H1 (cell line): ENCODE measurements at regions not wholly inside any gene's neighbourhood (a gene's known extent, or its start where the extent isn't known, plus 50 kb on each side); places are given as distances from the start of the nearest gene placed in this dataset.
A peak's percentile ranks its signal among the peaks of the same experiment; 100 is the strongest.

Source experiments
- BCL11A ChIP-seq, 2 experiments: IDR thresholded peaks; one replicate each; pipeline ENCODE4 v1.6.1; 2011; ENCODE audit warnings: low read depth in 2 of 2, low read length in 2 of 2, mild to moderate bottlenecking in 2 of 2
- BRCA1 ChIP-seq: IDR thresholded peaks from 2 replicates; pipeline ENCODE4 v1.6.1; 2012; ENCODE audit warnings: low read depth, low read length, improper control_type of control experiment
- CREB1 ChIP-seq: IDR thresholded peaks from 2 replicates; pipeline ENCODE4 v1.6.1; 2012; ENCODE audit warnings: inconsistent platforms
- CTCF ChIP-seq, 3 experiments: IDR thresholded peaks; 1 replicate in 2 of 3; 2 replicates in 1 of 3; pipeline versions ENCODE4 v1.5.1 to v1.6.1; 2011; ENCODE audit warnings: low read length in 3 of 3, mild to moderate bottlenecking in 3 of 3, inconsistent platforms in 2 of 3, low read depth in 1 of 3, moderate library complexity in 1 of 3; ENCODE audit not compliant: insufficient read depth in 1 of 3; ENCODE audit errors: control extremely low read depth in 1 of 3
- GTF2F1 ChIP-seq: IDR thresholded peaks from 2 replicates; pipeline ENCODE4 v1.6.1; 2012; ENCODE audit warnings: low read depth, low read length, improper control_type of control experiment, borderline replicate concordance
- HDAC2 ChIP-seq, 2 experiments: fragments of 300-600 bp in 1 of 2; sonication (generic) in 1 of 2; IDR thresholded peaks; 2 replicates each; pipeline ENCODE4 v1.6.1; 2011 to 2012; ENCODE audit warnings: low read depth in 2 of 2, low read length in 2 of 2, mild to moderate bottlenecking in 2 of 2, moderate library complexity in 2 of 2, borderline replicate concordance in 1 of 2, inconsistent platforms in 1 of 2
- JUN ChIP-seq: IDR thresholded peaks from 2 replicates; pipeline ENCODE4 v1.6.1; 2011; ENCODE audit warnings: low read depth, mild to moderate bottlenecking, improper control_type of control experiment, low read length
- KDM5A ChIP-seq: fragments of 200-600 bp; IDR thresholded peaks from 2 replicates; pipeline ENCODE4 v1.7.1; 2012; ENCODE audit warnings: mild to moderate bottlenecking, low read length, inconsistent platforms, mixed read lengths
- MAX ChIP-seq: IDR thresholded peaks from 2 replicates; pipeline ENCODE4 v1.6.1; 2012; ENCODE audit warnings: inconsistent platforms
- POLR2A ChIP-seq, 2 experiments: IDR thresholded peaks; 1 replicate in 1 of 2; 2 replicates in 1 of 2; pipeline ENCODE4 v1.6.1; 2011; ENCODE audit warnings: low read depth in 2 of 2, low read length in 2 of 2, mild to moderate bottlenecking in 2 of 2; ENCODE audit errors: control extremely low read depth in 1 of 2
- POU5F1 ChIP-seq: IDR thresholded peaks from 2 replicates; pipeline ENCODE4 v1.6.1; 2011; ENCODE audit warnings: low read depth, mild to moderate bottlenecking, low read length, moderate library complexity
- RAD21 ChIP-seq, 2 experiments: IDR thresholded peaks in 1 of 2; conservative IDR thresholded peaks in 1 of 2; 2 replicates each; pipeline ENCODE4 v1.6.1; 2011; ENCODE audit warnings: low read depth in 2 of 2, low read length in 2 of 2, improper control_type of control experiment in 1 of 2, inconsistent platforms in 1 of 2, mild to moderate bottlenecking in 1 of 2, moderate library complexity in 1 of 2
- RNF2 ChIP-seq: fragments of 200-900, 300-1000 bp; sonication (generic); IDR thresholded peaks from 2 replicates; pipeline ENCODE4 v1.7.1; 2016; ENCODE audit warnings: borderline replicate concordance, low read depth, mild to moderate bottlenecking, antibody characterized with exemption, low read length; ENCODE audit not compliant: poor library complexity, severe bottlenecking; ENCODE audit errors: missing control alignments
- SAP30 ChIP-seq: fragments of 300-600 bp; sonication (generic); IDR thresholded peaks from 2 replicates; pipeline ENCODE4 v1.7.1; 2012; ENCODE audit warnings: low read length, moderate library complexity, mild to moderate bottlenecking, inconsistent platforms; ENCODE audit not compliant: insufficient read depth, insufficient replicate concordance
- SIRT6 ChIP-seq: IDR thresholded peaks from one replicate; pipeline ENCODE4 v1.7.1; 2012; ENCODE audit warnings: low read length, inconsistent platforms
- SP1 ChIP-seq: IDR thresholded peaks from 2 replicates; pipeline ENCODE4 v1.6.1; 2011; ENCODE audit warnings: low read depth, low read length
- SRF ChIP-seq: IDR thresholded peaks from 2 replicates; pipeline ENCODE4 v1.6.1; 2011; ENCODE audit warnings: mild to moderate bottlenecking, low read depth, low read length, moderate library complexity
- SUZ12 ChIP-seq: fragments of 200-600 bp; sonication (generic); IDR thresholded peaks from 2 replicates; pipeline ENCODE4 v1.6.1; 2012; ENCODE audit warnings: mild to moderate bottlenecking, inconsistent platforms, low read length, moderate library complexity, mixed read lengths
- TAF1 ChIP-seq: IDR thresholded peaks from 2 replicates; pipeline ENCODE4 v1.6.1; 2011; ENCODE audit warnings: mild to moderate bottlenecking, low read depth, low read length
- TBP ChIP-seq: IDR thresholded peaks from 2 replicates; pipeline ENCODE4 v1.6.1; 2011; ENCODE audit warnings: low read depth, low read length, improper control_type of control experiment
- TCF12 ChIP-seq: IDR thresholded peaks from 2 replicates; pipeline ENCODE4 v1.6.1; 2011; ENCODE audit warnings: low read depth, mild to moderate bottlenecking, low read length
- YY1 ChIP-seq: IDR thresholded peaks from 2 replicates; pipeline ENCODE4 v1.6.1; 2011; ENCODE audit warnings: low read depth, mild to moderate bottlenecking, low read length
- ZNF274 ChIP-seq: IDR thresholded peaks from 2 replicates; pipeline ENCODE4 v1.7.0; 2012; ENCODE audit warnings: low read length, borderline replicate concordance; ENCODE audit errors: extremely low read depth

GRCh38 chr12:38544330-38545066, 227.9 kb downstream of the ALG10B start (continued):
- TF ChIP-seq BRCA1 (no peak), GTF2F1 (no peak), SUZ12 (no peak), SP1 (no peak), CTCF (IDR thresholded peaks at IDR 0.05; ENCODE audit: control extremely low read depth in 1 of 3, insufficient read depth in 1 of 3, low read depth in 1 of 3, low read length in 3 of 3) (peak; percentile 35 to 69 (median 45)), SAP30 (no peak), SRF (no peak), RAD21 (IDR thresholded peaks at IDR 0.05 in 1 of 2, conservative IDR thresholded peaks at IDR 0.05 in 1 of 2; ENCODE audit: low read depth in 2 of 2, low read length in 2 of 2) (peak; percentile 32 to 52), YY1 (peak; percentile 62; the same call in 1 of the 2 replicates), SIRT6 (no peak), POU5F1 (no peak), RNF2 (no peak), MAX (no peak), TAF1 (no peak), CREB1 (no peak), TBP (0 out of 2 replicates have a peak, but pooled peaks have one; percentile 19), BCL11A (IDR thresholded peaks at IDR 0.05; ENCODE audit: low read depth in 2 of 2, low read length in 2 of 2) (no peak), TCF12 (no peak), POLR2A (IDR thresholded peaks at IDR 0.05; ENCODE audit: control extremely low read depth in 1 of 2, low read depth in 2 of 2, low read length in 2 of 2) (no peak), HDAC2 (IDR thresholded peaks at IDR 0.05; ENCODE audit: borderline replicate concordance in 1 of 2, low read depth in 2 of 2, low read length in 2 of 2) (no peak), JUN (no peak), ZNF274 (no peak), KDM5A (no peak)
